ENCODE measurements at regions not wholly inside any gene's neighbourhood (a gene's known extent, or its start where the extent isn't known, plus 50 kb on each side); places are given as distances from the start of the nearest gene placed in this dataset.

- H3K36me3 ChIP-seq (ENCODE audit: low read depth), result no peaks in the 10 kb centered on the region
- H3K9me3 ChIP-seq (ENCODE audit: severe bottlenecking), result no peaks in the 10 kb centered on the region
- no peak for TF ChIP-seq CTCF (IDR thresholded peaks at IDR 0.05; ENCODE audit: poor library complexity, severe bottlenecking)
- DNase-seq (ENCODE audit: low spot score) (no peak), ATAC-seq (ENCODE audit: low read depth) (no peak)
- no peaks in the 10 kb centered on the region for H3K4me1 ChIP-seq (ENCODE audit: insufficient read depth, poor library complexity, severe bottlenecking)
- no peak overlapping the region for H3K4me3 ChIP-seq (ENCODE audit: severe bottlenecking)
- H3K27me3 ChIP-seq (ENCODE audit: insufficient read depth, poor library complexity, severe bottlenecking), result peaks cover 45% of the 10 kb centered on the region
- H3K27ac ChIP-seq (ENCODE audit: poor library complexity, severe bottlenecking), result no peak overlapping the region
Measured at GRCh38 chr10:129032372-129033313, 434.4 kb upstream of the MGMT start.

DNA sequence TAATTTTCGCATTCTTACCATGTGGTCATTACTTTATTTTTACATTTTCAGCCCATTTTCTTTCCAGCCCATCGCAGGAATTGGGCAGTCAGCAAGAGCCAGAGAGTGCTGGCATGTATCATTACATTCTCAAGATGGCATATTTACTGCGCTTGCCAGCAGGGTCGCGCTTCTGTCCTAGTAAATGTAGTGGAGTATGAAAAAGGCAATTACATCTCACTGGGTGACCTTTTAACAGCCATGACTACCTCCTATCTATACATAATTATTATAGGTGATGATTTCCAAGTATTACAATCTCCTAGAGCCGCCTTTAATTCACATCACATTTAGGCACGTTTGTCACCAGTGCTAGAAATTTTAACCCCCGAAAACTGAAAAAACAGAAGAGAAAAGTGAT, 433.7 kb upstream of the MGMT start:
- peaks cover 38% of the 10 kb centered on the region for H3K27me3 ChIP-seq (ENCODE audit: insufficient read depth, poor library complexity, severe bottlenecking)
- no peak for TF ChIP-seq CTCF (IDR thresholded peaks at IDR 0.05; ENCODE audit: poor library complexity, severe bottlenecking)
- H3K36me3 ChIP-seq (ENCODE audit: low read depth), result no peaks in the 10 kb centered on the region
- ATAC-seq (ENCODE audit: low read depth) (no peak), DNase-seq (ENCODE audit: low spot score) (no peak)
- no peaks in the 10 kb centered on the region for H3K9me3 ChIP-seq (ENCODE audit: severe bottlenecking)
- H3K4me3 ChIP-seq (ENCODE audit: severe bottlenecking), result no peak overlapping the region
- no peak overlapping the region for H3K27ac ChIP-seq (ENCODE audit: poor library complexity, severe bottlenecking)
- no peaks in the 10 kb centered on the region for H3K4me1 ChIP-seq (ENCODE audit: insufficient read depth, poor library complexity, severe bottlenecking)

- H3K9me3 ChIP-seq (ENCODE audit: severe bottlenecking), result no peaks in the 10 kb centered on the region
- no peaks in the 10 kb centered on the region for H3K36me3 ChIP-seq (ENCODE audit: low read depth)
- no peak overlapping the region for H3K27ac ChIP-seq (ENCODE audit: poor library complexity, severe bottlenecking)
- no peak for TF ChIP-seq CTCF (IDR thresholded peaks at IDR 0.05; ENCODE audit: poor library complexity, severe bottlenecking)
- DNase-seq (ENCODE audit: low spot score), result no peak
- peaks cover 34% of the 10 kb centered on the region for H3K27me3 ChIP-seq (ENCODE audit: insufficient read depth, poor library complexity, severe bottlenecking)
- no peaks in the 10 kb centered on the region for H3K4me1 ChIP-seq (ENCODE audit: insufficient read depth, poor library complexity, severe bottlenecking)
- no peak overlapping the region for H3K4me3 ChIP-seq (ENCODE audit: severe bottlenecking)
- no peak for ATAC-seq (ENCODE audit: low read depth)
Measured at GRCh38 chr10:129033790-129034272, 433.2 kb upstream of the MGMT start.

- no peaks in the 10 kb centered on the region for H3K9me3 ChIP-seq (ENCODE audit: severe bottlenecking)
- no peak for DNase-seq (ENCODE audit: low spot score)
- no peaks in the 10 kb centered on the region for H3K4me1 ChIP-seq (ENCODE audit: insufficient read depth, poor library complexity, severe bottlenecking)
- no peak for TF ChIP-seq CTCF (IDR thresholded peaks at IDR 0.05; ENCODE audit: poor library complexity, severe bottlenecking)
- no peak overlapping the region for H3K27ac ChIP-seq (ENCODE audit: poor library complexity, severe bottlenecking)
- no peak for ATAC-seq (ENCODE audit: low read depth)
- H3K36me3 ChIP-seq (ENCODE audit: low read depth), result no peaks in the 10 kb centered on the region
- H3K4me3 ChIP-seq (ENCODE audit: severe bottlenecking), result no peak overlapping the region
- peaks cover 19% of the 10 kb centered on the region for H3K27me3 ChIP-seq (ENCODE audit: insufficient read depth, poor library complexity, severe bottlenecking)
Measured at GRCh38 chr10:129035052-129035827, 431.8 kb upstream of the MGMT start.

Measured in RWPE2 (cell line).